PC-9 (cell line): ENCODE measurements at regions not wholly inside any gene's neighbourhood (a gene's known extent, or its start where the extent isn't known, plus 50 kb on each side); places are given as distances from the start of the nearest gene placed in this dataset.

ENCODE experiments used
- EZH2 ChIP-seq: fragments of 200-600 bp; sonication (generic); IDR thresholded peaks from 2 replicates; pipeline ENCODE4 v1.8.0; 2017; ENCODE audit warnings: antibody characterized with exemption, low read depth
- TF ChIP-seq, protein P1 (sequence below): fragments of 200-600 bp; sonication (generic); conservative IDR thresholded peaks from 2 replicates; pipeline ENCODE4 v1.6.1; 2017; ENCODE audit warnings: mixed run types, antibody characterized with exemption, mild to moderate bottlenecking, moderate library complexity

DNA sequence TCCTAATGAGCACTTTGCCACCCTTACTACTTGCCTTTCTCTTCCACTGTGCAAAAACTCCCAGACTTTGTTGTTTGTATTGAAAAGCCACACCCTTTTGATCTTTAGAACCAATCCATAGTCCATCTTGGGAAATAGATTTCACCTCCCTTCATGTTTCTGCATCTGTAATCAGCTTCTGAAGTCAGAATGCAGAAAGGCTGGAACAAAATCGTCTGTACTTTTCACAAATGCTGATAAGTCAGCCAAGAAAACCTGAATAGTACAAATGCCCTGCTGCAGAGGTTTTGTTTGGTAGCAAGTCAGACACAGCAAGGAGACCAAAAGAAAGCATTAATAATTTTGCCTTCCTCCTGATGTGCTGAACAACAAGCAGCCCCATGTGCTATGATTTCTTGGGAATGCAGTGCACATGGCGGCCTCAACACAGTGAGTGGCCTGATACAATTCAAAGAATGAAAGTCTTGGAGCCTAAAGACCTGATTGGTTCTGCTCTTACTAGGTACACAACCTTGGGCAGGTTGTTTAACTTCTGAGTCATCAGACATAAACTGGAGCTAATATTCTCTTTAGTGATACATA, 59.2 kb upstream of the STK32A start:
- TF ChIP-seq, protein P1, sequence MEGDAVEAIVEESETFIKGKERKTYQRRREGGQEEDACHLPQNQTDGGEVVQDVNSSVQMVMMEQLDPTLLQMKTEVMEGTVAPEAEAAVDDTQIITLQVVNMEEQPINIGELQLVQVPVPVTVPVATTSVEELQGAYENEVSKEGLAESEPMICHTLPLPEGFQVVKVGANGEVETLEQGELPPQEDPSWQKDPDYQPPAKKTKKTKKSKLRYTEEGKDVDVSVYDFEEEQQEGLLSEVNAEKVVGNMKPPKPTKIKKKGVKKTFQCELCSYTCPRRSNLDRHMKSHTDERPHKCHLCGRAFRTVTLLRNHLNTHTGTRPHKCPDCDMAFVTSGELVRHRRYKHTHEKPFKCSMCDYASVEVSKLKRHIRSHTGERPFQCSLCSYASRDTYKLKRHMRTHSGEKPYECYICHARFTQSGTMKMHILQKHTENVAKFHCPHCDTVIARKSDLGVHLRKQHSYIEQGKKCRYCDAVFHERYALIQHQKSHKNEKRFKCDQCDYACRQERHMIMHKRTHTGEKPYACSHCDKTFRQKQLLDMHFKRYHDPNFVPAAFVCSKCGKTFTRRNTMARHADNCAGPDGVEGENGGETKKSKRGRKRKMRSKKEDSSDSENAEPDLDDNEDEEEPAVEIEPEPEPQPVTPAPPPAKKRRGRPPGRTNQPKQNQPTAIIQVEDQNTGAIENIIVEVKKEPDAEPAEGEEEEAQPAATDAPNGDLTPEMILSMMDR = no peak
- no peak for TF ChIP-seq EZH2
